Upper lobe of left lung (tissue), 4 donors: ENCODE measurements at regions not wholly inside any gene's neighbourhood (a gene's known extent, or its start where the extent isn't known, plus 50 kb on each side); places are given as distances from the start of the nearest gene placed in this dataset.

Experiments used
- POLR2A ChIP-seq, 4 donors: fragments of 450-650 bp; IDR thresholded peaks; one replicate each; pipeline ENCODE4 v1.5.1; 2016 to 2017; ENCODE audit warnings: antibody characterized with exemption in 4 of 4, mild to moderate bottlenecking in 2 of 4
- TF ChIP-seq, protein P1 (sequence below), 6 experiments: fragments of 450-650 bp in 4 of 6; fragments of 200-600 bp in 2 of 6; sonication (generic) in 2 of 6; IDR thresholded peaks; one replicate each; pipeline ENCODE4 v1.5.1; 2016 to 2019; ENCODE audit warnings: antibody characterized with exemption in 6 of 6

DNA sequence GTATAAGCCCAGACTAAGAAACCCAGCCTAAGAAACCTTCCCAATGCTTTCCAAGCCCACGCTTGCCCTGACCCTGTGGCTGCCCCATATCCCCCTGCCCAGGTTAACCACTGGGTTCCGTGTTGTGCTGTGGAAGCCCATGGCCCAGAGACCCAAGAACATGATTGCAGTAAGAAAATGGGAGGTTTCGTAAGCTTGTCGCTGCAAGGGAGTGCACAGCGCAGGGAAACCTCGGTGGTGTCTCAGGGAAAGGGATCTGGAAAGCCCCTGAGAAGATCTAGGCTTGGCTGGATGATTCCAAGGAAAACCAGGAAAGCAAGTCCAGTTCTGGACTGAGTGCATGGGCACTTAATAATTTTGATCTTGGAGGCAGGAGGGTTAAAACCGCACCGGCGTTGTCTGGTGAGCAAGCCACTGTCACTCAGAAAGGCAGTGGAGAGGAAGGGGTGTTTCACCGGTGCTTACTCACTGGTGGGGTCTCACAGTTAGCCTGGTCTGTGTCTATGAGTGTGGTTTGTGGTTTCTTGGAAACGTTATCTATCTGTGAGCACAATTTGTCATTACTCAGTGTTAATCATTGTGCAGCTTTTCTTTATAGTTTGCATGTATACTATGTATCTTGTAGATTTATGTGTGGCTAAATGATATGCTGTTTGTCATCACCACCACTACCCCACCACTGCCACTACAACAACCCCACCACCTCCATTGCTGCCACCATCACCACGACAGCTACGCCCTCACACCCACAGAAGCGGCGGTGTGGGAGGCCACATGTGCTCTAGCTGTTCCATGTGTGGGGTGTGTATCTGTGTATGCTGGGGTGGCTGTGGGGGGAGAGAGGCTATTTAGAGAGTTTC lies 53.3 kb upstream of the PRDM11 start:
- TF ChIP-seq, protein P1, sequence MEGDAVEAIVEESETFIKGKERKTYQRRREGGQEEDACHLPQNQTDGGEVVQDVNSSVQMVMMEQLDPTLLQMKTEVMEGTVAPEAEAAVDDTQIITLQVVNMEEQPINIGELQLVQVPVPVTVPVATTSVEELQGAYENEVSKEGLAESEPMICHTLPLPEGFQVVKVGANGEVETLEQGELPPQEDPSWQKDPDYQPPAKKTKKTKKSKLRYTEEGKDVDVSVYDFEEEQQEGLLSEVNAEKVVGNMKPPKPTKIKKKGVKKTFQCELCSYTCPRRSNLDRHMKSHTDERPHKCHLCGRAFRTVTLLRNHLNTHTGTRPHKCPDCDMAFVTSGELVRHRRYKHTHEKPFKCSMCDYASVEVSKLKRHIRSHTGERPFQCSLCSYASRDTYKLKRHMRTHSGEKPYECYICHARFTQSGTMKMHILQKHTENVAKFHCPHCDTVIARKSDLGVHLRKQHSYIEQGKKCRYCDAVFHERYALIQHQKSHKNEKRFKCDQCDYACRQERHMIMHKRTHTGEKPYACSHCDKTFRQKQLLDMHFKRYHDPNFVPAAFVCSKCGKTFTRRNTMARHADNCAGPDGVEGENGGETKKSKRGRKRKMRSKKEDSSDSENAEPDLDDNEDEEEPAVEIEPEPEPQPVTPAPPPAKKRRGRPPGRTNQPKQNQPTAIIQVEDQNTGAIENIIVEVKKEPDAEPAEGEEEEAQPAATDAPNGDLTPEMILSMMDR (IDR thresholded peaks at IDR 0.05): no peak
- TF ChIP-seq POLR2A (IDR thresholded peaks at IDR 0.05): no peak
